ENCODE measurements at regions not wholly inside any gene's neighbourhood (a gene's known extent, or its start where the extent isn't known, plus 50 kb on each side); places are given as distances from the start of the nearest gene placed in this dataset.

- ChIA-PET SMC1A (ENCODE audit: uncharacterized antibody, unreplicated experiment) (interaction anchor here (1.1 kb wide), 1 partner anchor 17 kb away, joined by 3 read pairs; no protein-coding TSS in a partner anchor), CTCF (no interaction called here), POLR2A (no interaction called here), RAD21 (ENCODE audit: unreplicated experiment) (no interaction called here)
- no peak overlapping the region for H3K4me3 ChIP-seq
- ATAC-seq (no peak), DNase-seq (ENCODE audit: low read depth, low spot score) (no peak), FAIRE-seq (no peak)
- TF ChIP-seq ZBED1 (IDR thresholded peaks at IDR 0.05; ENCODE audit: borderline replicate concordance), result no peak
- no peak overlapping the region for H3K27ac ChIP-seq (ENCODE audit: control insufficient read depth, insufficient read depth)
- no peaks in the 10 kb centered on the region for H3K4me1 ChIP-seq (ENCODE audit: control insufficient read depth, insufficient read depth, low read length)
- no peaks in the 10 kb centered on the region for H3K27me3 ChIP-seq (replicated peaks in 1 of 2; ENCODE audit: control insufficient read depth in 2 of 2, insufficient read depth in 2 of 2, low read length in 1 of 2)
- intact Hi-C loops (cut with micrococcal nuclease; ENCODE audit: unreplicated experiment) (no loop called here), in situ Hi-C loops (cut with MboI) (no loop called here)
- H3K36me3 ChIP-seq (ENCODE audit: control insufficient read depth in 2 of 2, insufficient read depth in 2 of 2, low read length in 1 of 2), result no peaks in the 10 kb centered on the region
- no peaks in the 10 kb centered on the region for H3K79me2 ChIP-seq (ENCODE audit: control insufficient read depth, insufficient read depth, low read length)
- no peak overlapping the region for H3K4me2 ChIP-seq (ENCODE audit: control insufficient read depth, insufficient read depth)
- no peak overlapping the region for H2AFZ ChIP-seq (ENCODE audit: control insufficient read depth, low read depth, low read length)
- H3K9ac ChIP-seq (ENCODE audit: control insufficient read depth, insufficient read depth, low read length), result no peak overlapping the region
- no peaks in the 10 kb centered on the region for H3K9me3 ChIP-seq (replicated peaks; ENCODE audit: control insufficient read depth, insufficient read depth, low read length)
- no TSS peak for BruUV-seq (replicated peaks)
- H4K20me1 ChIP-seq (ENCODE audit: control insufficient read depth, insufficient read depth), result no peaks in the 10 kb centered on the region
Measured at GRCh38 chr16:73747328-73747727, 549.3 kb upstream of the PSMD7 start.

DNA sequence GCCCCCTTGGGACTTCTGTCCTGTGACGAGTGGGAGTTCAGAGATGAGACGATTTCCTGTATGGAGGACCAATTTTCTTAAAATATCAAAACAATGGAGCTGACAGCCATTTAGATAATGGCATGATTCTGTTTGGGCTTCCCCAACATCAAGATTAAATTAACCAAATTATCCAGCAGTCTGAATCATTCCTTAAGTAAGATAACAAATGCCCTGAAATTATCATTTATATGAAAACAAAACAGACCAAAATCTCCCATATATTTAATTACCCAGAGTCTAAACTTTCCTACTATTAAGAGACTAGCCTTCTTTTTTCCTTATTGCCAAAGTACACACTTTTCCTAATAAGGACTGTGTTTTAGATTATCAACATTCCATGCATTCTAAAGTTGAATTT lies 550.1 kb upstream of the PSMD7 start:
- ChIA-PET SMC1A (ENCODE audit: uncharacterized antibody, unreplicated experiment) (no interaction called here), POLR2A (no interaction called here), CTCF (no interaction called here), RAD21 (ENCODE audit: unreplicated experiment) (no interaction called here)
- no peak overlapping the region for H3K4me2 ChIP-seq (ENCODE audit: control insufficient read depth, insufficient read depth)
- no peaks in the 10 kb centered on the region for H3K36me3 ChIP-seq (ENCODE audit: control insufficient read depth in 2 of 2, insufficient read depth in 2 of 2, low read length in 1 of 2)
- H2AFZ ChIP-seq (ENCODE audit: control insufficient read depth, low read depth, low read length), result no peak overlapping the region
- H3K9ac ChIP-seq (ENCODE audit: control insufficient read depth, insufficient read depth, low read length), result no peak overlapping the region
- no peak for ATAC-seq
- in situ Hi-C loops (cut with MboI) (no loop called here), intact Hi-C loops (cut with micrococcal nuclease; ENCODE audit: unreplicated experiment) (no loop called here)
- no peaks in the 10 kb centered on the region for H3K27me3 ChIP-seq (replicated peaks in 1 of 2; ENCODE audit: control insufficient read depth in 2 of 2, insufficient read depth in 2 of 2, low read length in 1 of 2)
- WGBS (ENCODE audit: insufficient coverage, insufficient replicate concordance, low lambda C conversion rate, missing lambda C conversion rate), result 25% methylated on average over 2 of the region's 2 CpGs
- no peak overlapping the region for H3K4me3 ChIP-seq
- H3K79me2 ChIP-seq (ENCODE audit: control insufficient read depth, insufficient read depth, low read length), result no peaks in the 10 kb centered on the region
- no peak overlapping the region for H3K27ac ChIP-seq (ENCODE audit: control insufficient read depth, insufficient read depth)
- H3K9me3 ChIP-seq (replicated peaks; ENCODE audit: control insufficient read depth, insufficient read depth, low read length), result no peaks in the 10 kb centered on the region
- no TSS peak for BruUV-seq (replicated peaks)
- H4K20me1 ChIP-seq (ENCODE audit: control insufficient read depth, insufficient read depth), result no peaks in the 10 kb centered on the region
- no peak for TF ChIP-seq PBX3 (IDR thresholded peaks at IDR 0.05; ENCODE audit: insufficient replicate concordance, low read depth, low read length)
- TF ChIP-seq MEF2B (IDR thresholded peaks at IDR 0.05; ENCODE audit: partially characterized antibody, poor library complexity, severe bottlenecking), result peak; percentile 0
- no peak for FAIRE-seq
- H3K4me1 ChIP-seq (ENCODE audit: control insufficient read depth, insufficient read depth, low read length), result no peaks in the 10 kb centered on the region
- no peak for DNase-seq (ENCODE audit: low read depth, low spot score)
